ENCODE measurements at regions not wholly inside any gene's neighbourhood (a gene's known extent, or its start where the extent isn't known, plus 50 kb on each side); places are given as distances from the start of the nearest gene placed in this dataset.

DNA sequence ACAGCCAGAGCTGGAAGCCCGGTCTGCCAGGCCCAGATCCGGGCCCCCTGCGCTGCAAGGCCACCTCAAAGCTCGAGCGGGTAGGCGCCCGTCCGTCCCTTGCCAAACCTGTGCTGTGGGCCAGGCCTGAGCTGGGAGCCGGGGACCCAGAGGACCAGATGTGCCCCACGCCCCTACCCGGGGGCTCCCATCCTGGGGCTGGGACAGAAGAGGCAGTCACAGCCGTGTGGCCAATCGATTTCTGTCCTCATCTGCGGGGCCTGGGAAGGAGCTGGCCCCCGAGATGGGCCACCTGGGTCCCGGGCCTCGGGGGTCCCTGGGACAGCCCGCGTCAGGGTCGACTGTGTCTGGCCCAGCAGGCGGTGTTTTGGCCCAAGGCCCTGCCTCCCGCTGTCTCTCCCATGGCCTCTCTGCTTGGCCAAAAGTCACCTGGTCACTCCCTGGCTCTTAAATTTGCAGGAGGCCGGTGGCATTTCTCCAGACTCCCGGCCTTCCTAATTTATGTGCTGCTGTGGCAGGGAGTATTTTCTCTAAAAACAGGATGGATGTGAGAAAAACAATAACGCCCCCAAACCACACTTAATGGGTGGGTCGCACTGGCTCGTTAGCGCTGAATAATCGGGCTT lies 63.8 kb downstream of the UNCX start:
- H3K27me3 ChIP-seq: peaks cover 91% of the 10 kb centered on the region
- no peak overlapping the region for H3K27ac ChIP-seq
- peaks cover 0 to 8% (median 0%) of the 10 kb centered on the region in 3 donors for H3K4me1 ChIP-seq
- no peaks in the 10 kb centered on the region for H3K36me3 ChIP-seq
- TF ChIP-seq, protein P1, sequence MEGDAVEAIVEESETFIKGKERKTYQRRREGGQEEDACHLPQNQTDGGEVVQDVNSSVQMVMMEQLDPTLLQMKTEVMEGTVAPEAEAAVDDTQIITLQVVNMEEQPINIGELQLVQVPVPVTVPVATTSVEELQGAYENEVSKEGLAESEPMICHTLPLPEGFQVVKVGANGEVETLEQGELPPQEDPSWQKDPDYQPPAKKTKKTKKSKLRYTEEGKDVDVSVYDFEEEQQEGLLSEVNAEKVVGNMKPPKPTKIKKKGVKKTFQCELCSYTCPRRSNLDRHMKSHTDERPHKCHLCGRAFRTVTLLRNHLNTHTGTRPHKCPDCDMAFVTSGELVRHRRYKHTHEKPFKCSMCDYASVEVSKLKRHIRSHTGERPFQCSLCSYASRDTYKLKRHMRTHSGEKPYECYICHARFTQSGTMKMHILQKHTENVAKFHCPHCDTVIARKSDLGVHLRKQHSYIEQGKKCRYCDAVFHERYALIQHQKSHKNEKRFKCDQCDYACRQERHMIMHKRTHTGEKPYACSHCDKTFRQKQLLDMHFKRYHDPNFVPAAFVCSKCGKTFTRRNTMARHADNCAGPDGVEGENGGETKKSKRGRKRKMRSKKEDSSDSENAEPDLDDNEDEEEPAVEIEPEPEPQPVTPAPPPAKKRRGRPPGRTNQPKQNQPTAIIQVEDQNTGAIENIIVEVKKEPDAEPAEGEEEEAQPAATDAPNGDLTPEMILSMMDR (IDR thresholded peaks at IDR 0.05): no peak
- no peak for TF ChIP-seq EP300 (IDR thresholded peaks at IDR 0.05)
- TF ChIP-seq POLR2A (IDR thresholded peaks at IDR 0.05): no peak
- TF ChIP-seq POLR2AphosphoS5 (IDR thresholded peaks at IDR 0.05): no peak
- 13% methylated on average over 10 of the region's 29 CpGs; no CpG with 5 or more reads in 1 of the 2 donors for WGBS, 2 donors (ENCODE audit: low coverage in 1 of 2)
- H3K4me3 ChIP-seq: no peak overlapping the region
- no peaks in the 10 kb centered on the region for H3K9me3 ChIP-seq
- ATAC-seq: no peak

DNA sequence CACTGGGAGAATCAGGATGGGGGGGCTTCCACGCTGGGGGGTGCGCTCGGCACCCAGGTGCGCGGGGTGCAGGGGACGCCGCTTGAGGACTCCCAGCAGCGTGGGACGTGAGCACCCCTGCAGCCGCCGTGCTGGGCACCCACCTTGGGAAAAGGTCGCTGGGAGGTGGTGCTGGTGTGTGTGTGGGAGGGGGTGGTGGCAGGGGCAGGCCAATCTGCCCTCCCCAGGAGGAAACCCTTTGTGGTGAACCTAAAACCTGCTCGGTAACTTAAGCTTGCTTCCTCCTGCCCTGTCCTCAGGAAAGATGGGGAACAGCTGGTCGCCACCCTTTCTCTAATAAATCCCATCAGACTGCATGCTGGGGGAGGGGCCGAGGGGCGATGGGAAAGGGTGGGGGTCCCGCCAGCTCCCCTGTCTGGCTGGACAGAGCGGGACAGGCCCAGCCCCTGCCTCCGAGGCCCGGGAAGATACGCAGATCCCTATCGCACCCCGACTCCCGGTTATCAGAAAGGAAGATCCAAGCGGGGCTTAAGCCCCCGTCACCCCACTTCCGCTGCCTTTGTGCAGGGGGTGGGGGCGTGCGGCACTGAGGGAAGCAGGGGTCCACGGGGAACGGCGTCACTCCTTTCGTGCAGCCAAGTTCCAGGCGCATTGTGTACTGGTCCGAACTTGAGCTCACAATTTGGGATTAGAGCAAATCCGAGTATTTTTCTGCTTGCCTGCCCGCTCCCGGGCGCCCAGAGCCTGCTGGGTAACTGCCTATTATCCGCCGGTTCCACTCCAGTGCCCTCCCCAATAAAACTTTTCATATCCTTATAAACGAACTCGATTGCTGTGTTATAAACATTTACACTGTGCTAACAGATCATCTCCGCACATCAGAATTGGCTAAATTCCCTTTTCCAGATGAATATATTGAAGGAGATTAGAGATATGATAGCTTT lies 64.6 kb downstream of the UNCX start:
- 8 to 16% methylated on average over 7 to 17 of the region's 44 CpGs for WGBS, 2 donors (ENCODE audit: low coverage in 1 of 2)
- H3K27me3 ChIP-seq: peaks cover 91% of the 10 kb centered on the region
- no peak overlapping the region for H3K27ac ChIP-seq
- no peaks in the 10 kb centered on the region for H3K9me3 ChIP-seq
- peaks cover 0 to 8% (median 0%) of the 10 kb centered on the region in 3 donors for H3K4me1 ChIP-seq
- no peak for ATAC-seq
- H3K4me3 ChIP-seq: no peak overlapping the region
- no peak for TF ChIP-seq POLR2A (IDR thresholded peaks at IDR 0.05)
- TF ChIP-seq, protein P1 (IDR thresholded peaks at IDR 0.05): no peak
- TF ChIP-seq EP300 (IDR thresholded peaks at IDR 0.05): no peak
- TF ChIP-seq POLR2AphosphoS5 (IDR thresholded peaks at IDR 0.05): no peak
- no peaks in the 10 kb centered on the region for H3K36me3 ChIP-seq

DNA sequence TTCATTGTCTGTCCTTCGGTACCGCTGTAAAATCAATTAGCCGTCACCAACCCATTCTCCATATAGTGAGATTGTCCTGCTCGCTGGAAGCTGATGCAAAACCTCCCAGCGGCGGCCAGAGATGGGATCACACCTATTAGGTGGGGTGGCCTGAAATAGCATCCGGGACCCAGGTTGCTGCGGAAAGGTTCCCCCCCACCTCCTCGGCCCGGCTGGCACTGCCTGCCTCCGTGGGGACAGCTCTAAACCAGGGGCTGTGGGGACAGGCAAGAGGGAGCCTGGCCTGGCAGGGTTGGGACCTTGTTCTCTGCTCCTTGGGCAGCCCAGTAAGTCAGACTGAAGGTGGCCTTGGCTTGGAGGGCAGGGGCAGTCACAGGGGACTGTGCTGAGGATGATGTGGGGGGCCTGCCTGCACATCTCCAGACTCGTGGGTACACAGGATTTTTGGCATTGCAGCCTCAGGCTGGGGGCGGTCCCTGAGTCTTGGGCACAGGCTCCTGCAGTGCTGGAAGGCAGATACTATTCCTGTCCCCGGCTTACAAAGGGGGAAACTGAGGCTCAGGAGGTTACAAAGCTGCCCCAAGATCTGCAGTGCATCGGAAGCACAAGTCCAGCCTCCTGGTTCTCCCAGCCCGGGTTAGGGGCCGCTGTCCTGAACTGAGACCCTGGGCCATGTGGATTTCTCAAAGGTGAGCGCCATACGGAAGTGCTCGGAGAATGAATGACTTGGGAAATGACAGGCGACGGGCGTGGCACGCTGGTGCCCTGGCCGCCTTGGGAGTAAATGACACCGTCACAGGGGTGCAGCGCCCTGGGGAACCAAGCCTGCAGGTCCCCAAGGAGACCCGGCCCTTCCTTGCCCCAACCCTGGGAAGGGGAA lies 65.6 kb downstream of the UNCX start:
- H3K4me1 ChIP-seq: peaks cover 0 to 8% (median 0%) of the 10 kb centered on the region in 3 donors
- H3K27me3 ChIP-seq: peaks cover 88% of the 10 kb centered on the region
- H3K36me3 ChIP-seq: no peaks in the 10 kb centered on the region
- no peak overlapping the region for H3K27ac ChIP-seq
- TF ChIP-seq POLR2AphosphoS5 (IDR thresholded peaks at IDR 0.05) (no peak), EP300 (IDR thresholded peaks at IDR 0.05) (no peak), POLR2A (IDR thresholded peaks at IDR 0.05) (no peak)
- TF ChIP-seq, protein P1 (IDR thresholded peaks at IDR 0.05): no peak
- 44 to 80% methylated on average over 1 to 5 of the region's 28 CpGs for WGBS, 2 donors (ENCODE audit: low coverage in 1 of 2)
- no peak overlapping the region for H3K4me3 ChIP-seq
- H3K9me3 ChIP-seq: no peaks in the 10 kb centered on the region
- ATAC-seq: no peak

DNA sequence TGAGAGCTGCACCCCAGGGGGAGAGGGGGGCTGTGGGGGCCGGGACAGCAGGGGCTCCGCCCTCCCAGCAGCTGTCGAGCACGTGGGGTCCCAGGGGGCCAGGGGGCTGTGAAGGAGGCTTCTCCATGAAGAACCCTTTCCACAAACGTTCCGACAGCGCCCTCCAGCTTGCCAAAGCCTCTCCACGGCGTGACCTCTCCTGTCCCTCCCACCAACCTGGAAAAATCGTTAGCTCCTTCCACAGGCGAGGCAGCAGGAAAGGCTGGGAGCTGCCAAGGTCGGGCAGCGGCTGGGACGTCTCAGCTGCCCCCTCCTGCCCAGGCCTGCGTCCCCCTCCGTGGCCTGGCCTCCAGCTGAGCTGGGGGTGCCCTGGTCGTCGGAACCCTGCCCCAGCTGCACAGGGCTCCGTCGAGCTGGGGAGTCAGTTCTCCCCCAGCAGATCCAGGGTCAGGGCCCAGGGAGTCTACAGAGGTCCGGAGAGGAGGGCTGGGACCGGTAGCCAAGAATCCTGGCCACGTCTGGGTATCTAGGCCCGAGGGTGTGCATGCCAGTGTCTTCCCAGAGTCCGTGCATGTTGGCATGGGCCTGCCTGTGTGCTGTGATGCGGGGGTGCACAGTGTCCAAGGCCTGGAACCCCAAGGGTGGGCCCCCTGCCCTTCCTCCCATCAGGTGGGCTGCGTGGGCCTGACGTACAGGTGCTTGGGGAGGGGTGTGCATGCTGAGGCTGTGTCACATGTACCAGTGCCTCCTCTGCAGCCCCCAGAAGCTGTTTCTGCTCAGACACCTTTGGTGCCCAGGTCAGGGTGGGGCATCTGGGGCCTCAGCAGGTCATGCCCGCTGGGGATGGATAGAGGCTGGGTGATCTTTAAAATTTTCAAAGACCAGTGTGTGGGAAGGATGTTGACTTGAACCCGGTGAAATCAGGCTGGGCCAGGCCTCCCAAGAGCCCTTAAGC lies 66.5 kb downstream of the UNCX start:
- peaks cover 83% of the 10 kb centered on the region for H3K27me3 ChIP-seq
- ATAC-seq: no peak
- TF ChIP-seq POLR2A (IDR thresholded peaks at IDR 0.05): no peak
- no peak for TF ChIP-seq EP300 (IDR thresholded peaks at IDR 0.05)
- TF ChIP-seq, protein P1 (IDR thresholded peaks at IDR 0.05): no peak
- TF ChIP-seq POLR2AphosphoS5 (IDR thresholded peaks at IDR 0.05): no peak
- peaks cover 0 to 8% (median 0%) of the 10 kb centered on the region in 3 donors for H3K4me1 ChIP-seq
- H3K27ac ChIP-seq: no peak overlapping the region
- 100% methylated on average over 1 of the region's 30 CpGs; no CpG with 5 or more reads in 1 of the 2 donors for WGBS, 2 donors (ENCODE audit: low coverage in 1 of 2)
- no peaks in the 10 kb centered on the region for H3K9me3 ChIP-seq
- no peak overlapping the region for H3K4me3 ChIP-seq
- no peaks in the 10 kb centered on the region for H3K36me3 ChIP-seq

Measured in gastroesophageal sphincter (tissue), 4 donors.